SK-N-SH treated with all-trans-retinoic acid at 6 μM for 48 hours (cell line): ENCODE measurements at regions not wholly inside any gene's neighbourhood (a gene's known extent, or its start where the extent isn't known, plus 50 kb on each side); places are given as distances from the start of the nearest gene placed in this dataset.

Source experiments
- ATAC-seq: fragments of 200-7000 bp; cut with Tn5 transposase; 3 replicates; pipeline ENCODE4 v1.9.1; 2020; ENCODE audit warnings: mild to moderate bottlenecking, moderate library complexity
- ARNTL ChIP-seq: fragments of 450-650 bp; formaldehyde crosslinking; IDR thresholded peaks from 2 replicates; pipeline ENCODE4 v1.5.0; 2020; ENCODE audit warnings: low read depth, mild to moderate bottlenecking, moderate library complexity, borderline replicate concordance
- BACH2 ChIP-seq: fragments of 250-450 bp; sonication (Bioruptor Pico); IDR thresholded peaks from 2 replicates; pipeline ENCODE4 v1.9.0; 2021; ENCODE audit warnings: mild to moderate bottlenecking, borderline replicate concordance
- ESRRG ChIP-seq: fragments of 250-450 bp; sonication (Bioruptor Pico); IDR thresholded peaks from 2 replicates; pipeline ENCODE4 v1.6.1; 2021; ENCODE audit warnings: mild to moderate bottlenecking
- GLIS3 ChIP-seq: fragments of 250-450 bp; sonication (Bioruptor Pico); IDR thresholded peaks from 2 replicates; pipeline ENCODE4 v1.5.0; 2020; ENCODE audit warnings: mild to moderate bottlenecking, moderate library complexity
- ISL1 ChIP-seq: fragments of 250-450 bp; sonication (Bioruptor Pico); IDR thresholded peaks from 2 replicates; pipeline ENCODE4 v2.1.2; 2022; ENCODE audit warnings: mild to moderate bottlenecking, moderate library complexity
- OSR1 ChIP-seq: fragments of 250-450 bp; sonication (Bioruptor Pico); IDR thresholded peaks from 2 replicates; pipeline ENCODE4 v1.8.0; 2022; ENCODE audit warnings: moderate library complexity, mild to moderate bottlenecking, inconsistent platforms
- PPARA ChIP-seq: fragments of 250-450 bp; sonication (Bioruptor Pico); IDR thresholded peaks from 2 replicates; pipeline ENCODE4 v1.5.0; 2020; ENCODE audit warnings: mild to moderate bottlenecking, borderline replicate concordance
- RARB ChIP-seq: fragments of 250-450 bp; sonication (Bioruptor Pico); IDR thresholded peaks from 2 replicates; pipeline ENCODE4 v1.8.0; 2021; ENCODE audit warnings: mild to moderate bottlenecking, moderate library complexity
- SNAI2 ChIP-seq: fragments of 250-450 bp; sonication (Bioruptor Pico); IDR thresholded peaks from 2 replicates; pipeline ENCODE4 v1.5.0; 2020; ENCODE audit warnings: mild to moderate bottlenecking, moderate library complexity
- TCF4 ChIP-seq: fragments of 250-450 bp; sonication (Bioruptor Pico); IDR thresholded peaks from 2 replicates; pipeline ENCODE4 v1.8.0; 2021; ENCODE audit warnings: mild to moderate bottlenecking, moderate library complexity, borderline replicate concordance
- TOX ChIP-seq: fragments of 250-450 bp; sonication (Bioruptor Pico); IDR thresholded peaks from 2 replicates; pipeline ENCODE4 v1.8.0; 2021; ENCODE audit warnings: mild to moderate bottlenecking, moderate library complexity, borderline replicate concordance
- ZC3H10 ChIP-seq: fragments of 250-450 bp; sonication (Bioruptor Pico); IDR thresholded peaks from 2 replicates; pipeline ENCODE4 v1.5.1; 2021; ENCODE audit warnings: mild to moderate bottlenecking, moderate library complexity
- ZFP3 ChIP-seq: fragments of 250-450 bp; sonication (Bioruptor Pico); IDR thresholded peaks from 2 replicates; pipeline ENCODE4 v1.5.0; 2020; ENCODE audit warnings: mild to moderate bottlenecking, moderate library complexity
- ZFP30 ChIP-seq: fragments of 450-650 bp; formaldehyde crosslinking; IDR thresholded peaks from 2 replicates; pipeline ENCODE4 v1.5.0; 2022; ENCODE audit warnings: mild to moderate bottlenecking, moderate library complexity
- ZNF565 ChIP-seq: fragments of 450-650 bp; formaldehyde crosslinking; conservative IDR thresholded peaks from 2 replicates; pipeline ENCODE4 v1.5.0; 2020; ENCODE audit warnings: low read depth, mild to moderate bottlenecking, moderate library complexity
- ZNF70 ChIP-seq: fragments of 450-650 bp; formaldehyde crosslinking; IDR thresholded peaks from 2 replicates; pipeline ENCODE4 v1.5.0; 2020; ENCODE audit warnings: mild to moderate bottlenecking, moderate library complexity
- ZNF8 ChIP-seq: fragments of 450-650 bp; formaldehyde crosslinking; IDR thresholded peaks from 2 replicates; pipeline ENCODE4 v1.5.0; 2020; ENCODE audit warnings: mild to moderate bottlenecking, moderate library complexity
- TF ChIP-seq, protein P1 (sequence below): fragments of 250-450 bp; sonication (Bioruptor Pico); IDR thresholded peaks from 2 replicates; pipeline ENCODE4 v1.8.0; 2021; ENCODE audit warnings: low read depth, mild to moderate bottlenecking, moderate library complexity, borderline replicate concordance
- TF ChIP-seq, protein P2 (sequence below): fragments of 250-450 bp; sonication (Bioruptor Pico); IDR thresholded peaks from 2 replicates; pipeline ENCODE4 v1.5.0; 2020; ENCODE audit warnings: mild to moderate bottlenecking, moderate library complexity
- TF ChIP-seq, protein P3 (sequence below): fragments of 250-450 bp; sonication (Bioruptor Pico); IDR thresholded peaks from 2 replicates; pipeline ENCODE4 v1.5.1; 2020; ENCODE audit warnings: low read depth, mild to moderate bottlenecking, moderate library complexity
- TF ChIP-seq, protein P4 (sequence below): fragments of 250-450 bp; sonication (Bioruptor Pico); IDR thresholded peaks from 2 replicates; pipeline ENCODE4 v1.5.1; 2021; ENCODE audit warnings: mild to moderate bottlenecking, moderate library complexity

DNA sequence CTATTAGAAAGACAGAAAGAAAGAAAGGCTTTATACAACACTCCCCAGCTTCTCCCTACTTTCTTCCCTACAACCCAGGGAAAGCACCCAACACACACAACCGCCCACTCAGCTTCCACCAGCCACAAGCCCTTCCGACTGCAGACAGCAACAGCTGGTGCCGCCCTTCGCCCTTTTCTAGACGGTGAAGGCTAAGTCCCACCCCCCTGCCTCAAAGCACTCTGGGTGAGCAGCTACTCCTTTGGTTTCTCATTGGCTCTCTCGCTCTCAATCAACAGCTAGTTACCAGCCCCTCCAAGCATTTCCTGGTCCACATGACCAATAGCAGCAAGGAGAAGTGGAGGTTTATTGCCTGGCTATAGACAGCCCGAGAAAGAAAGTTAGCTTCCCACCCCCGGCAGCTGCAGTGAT is 230.1 kb upstream of the MOCS1 start:
- no peak for ATAC-seq
- TF ChIP-seq ZNF8 (CRISPR knock-in tag) (no peak), SNAI2 (CRISPR knock-in tag) (no peak), GLIS3 (CRISPR knock-in tag) (no peak), ZFP30 (CRISPR knock-in tag) (no peak), ZNF565 (CRISPR knock-in tag) (no peak)
- TF ChIP-seq, protein P1, sequence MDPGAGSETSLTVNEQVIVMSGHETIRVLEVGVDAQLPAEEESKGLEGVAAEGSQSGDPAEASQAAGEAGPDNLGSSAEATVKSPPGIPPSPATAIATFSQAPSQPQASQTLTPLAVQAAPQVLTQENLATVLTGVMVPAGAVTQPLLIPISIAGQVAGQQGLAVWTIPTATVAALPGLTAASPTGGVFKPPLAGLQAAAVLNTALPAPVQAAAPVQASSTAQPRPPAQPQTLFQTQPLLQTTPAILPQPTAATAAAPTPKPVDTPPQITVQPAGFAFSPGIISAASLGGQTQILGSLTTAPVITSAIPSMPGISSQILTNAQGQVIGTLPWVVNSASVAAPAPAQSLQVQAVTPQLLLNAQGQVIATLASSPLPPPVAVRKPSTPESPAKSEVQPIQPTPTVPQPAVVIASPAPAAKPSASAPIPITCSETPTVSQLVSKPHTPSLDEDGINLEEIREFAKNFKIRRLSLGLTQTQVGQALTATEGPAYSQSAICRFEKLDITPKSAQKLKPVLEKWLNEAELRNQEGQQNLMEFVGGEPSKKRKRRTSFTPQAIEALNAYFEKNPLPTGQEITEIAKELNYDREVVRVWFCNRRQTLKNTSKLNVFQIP: no peak
- TF ChIP-seq, protein P2, sequence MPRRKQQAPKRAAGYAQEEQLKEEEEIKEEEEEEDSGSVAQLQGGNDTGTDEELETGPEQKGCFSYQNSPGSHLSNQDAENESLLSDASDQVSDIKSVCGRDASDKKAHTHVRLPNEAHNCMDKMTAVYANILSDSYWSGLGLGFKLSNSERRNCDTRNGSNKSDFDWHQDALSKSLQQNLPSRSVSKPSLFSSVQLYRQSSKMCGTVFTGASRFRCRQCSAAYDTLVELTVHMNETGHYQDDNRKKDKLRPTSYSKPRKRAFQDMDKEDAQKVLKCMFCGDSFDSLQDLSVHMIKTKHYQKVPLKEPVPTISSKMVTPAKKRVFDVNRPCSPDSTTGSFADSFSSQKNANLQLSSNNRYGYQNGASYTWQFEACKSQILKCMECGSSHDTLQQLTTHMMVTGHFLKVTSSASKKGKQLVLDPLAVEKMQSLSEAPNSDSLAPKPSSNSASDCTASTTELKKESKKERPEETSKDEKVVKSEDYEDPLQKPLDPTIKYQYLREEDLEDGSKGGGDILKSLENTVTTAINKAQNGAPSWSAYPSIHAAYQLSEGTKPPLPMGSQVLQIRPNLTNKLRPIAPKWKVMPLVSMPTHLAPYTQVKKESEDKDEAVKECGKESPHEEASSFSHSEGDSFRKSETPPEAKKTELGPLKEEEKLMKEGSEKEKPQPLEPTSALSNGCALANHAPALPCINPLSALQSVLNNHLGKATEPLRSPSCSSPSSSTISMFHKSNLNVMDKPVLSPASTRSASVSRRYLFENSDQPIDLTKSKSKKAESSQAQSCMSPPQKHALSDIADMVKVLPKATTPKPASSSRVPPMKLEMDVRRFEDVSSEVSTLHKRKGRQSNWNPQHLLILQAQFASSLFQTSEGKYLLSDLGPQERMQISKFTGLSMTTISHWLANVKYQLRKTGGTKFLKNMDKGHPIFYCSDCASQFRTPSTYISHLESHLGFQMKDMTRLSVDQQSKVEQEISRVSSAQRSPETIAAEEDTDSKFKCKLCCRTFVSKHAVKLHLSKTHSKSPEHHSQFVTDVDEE: no peak
- TF ChIP-seq, all 23 proteins: peak for 0

DNA sequence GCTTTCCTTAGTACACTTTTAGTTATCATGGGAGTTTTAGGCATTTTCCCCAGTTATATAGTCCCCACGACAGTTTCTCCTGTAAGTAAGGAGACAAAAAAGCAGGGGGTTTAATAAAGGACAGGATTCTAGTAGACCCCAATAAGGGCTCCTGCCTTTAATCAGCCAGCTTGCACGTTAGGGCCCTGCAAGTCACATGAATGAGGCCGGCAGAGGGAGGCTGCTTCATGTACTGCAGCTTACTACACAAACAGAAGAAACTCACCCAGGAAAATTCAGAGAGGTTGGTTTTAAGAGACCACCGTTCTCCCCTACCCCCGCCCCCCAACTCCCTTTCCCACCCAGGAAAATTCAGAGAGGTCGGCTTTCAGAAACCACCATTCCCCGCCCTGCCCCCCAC is 229.7 kb upstream of the MOCS1 start:
- no peak for TF ChIP-seq ESRRG (CRISPR knock-in tag)
- no peak for TF ChIP-seq TOX (CRISPR knock-in tag)
- no peak for TF ChIP-seq ZNF565 (CRISPR knock-in tag)
- no peak for TF ChIP-seq ARNTL (CRISPR knock-in tag)
- ATAC-seq: no peak

DNA sequence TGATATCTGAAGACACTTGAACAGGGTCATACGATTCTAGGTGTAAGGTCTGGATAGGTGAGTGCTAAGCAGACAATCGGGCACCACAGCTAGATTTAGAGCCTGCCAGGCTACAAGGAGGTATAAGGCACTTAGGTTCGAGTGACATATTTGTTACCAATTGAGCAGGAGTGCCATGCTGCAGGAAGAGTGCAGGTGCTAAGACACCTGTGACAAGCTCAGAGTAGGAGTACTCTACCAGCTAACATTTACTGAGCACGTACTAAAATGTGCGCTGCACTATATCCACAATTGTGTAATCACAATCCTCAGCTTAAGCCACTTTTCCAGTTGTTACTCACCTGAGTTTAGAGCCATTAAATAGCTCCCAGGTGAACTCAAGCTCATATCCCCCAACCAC is 227.8 kb upstream of the MOCS1 start:
- ATAC-seq: no peak
- no peak for TF ChIP-seq ESRRG (CRISPR knock-in tag)
- TF ChIP-seq OSR1 (CRISPR knock-in tag): no peak
- TF ChIP-seq, protein P3, sequence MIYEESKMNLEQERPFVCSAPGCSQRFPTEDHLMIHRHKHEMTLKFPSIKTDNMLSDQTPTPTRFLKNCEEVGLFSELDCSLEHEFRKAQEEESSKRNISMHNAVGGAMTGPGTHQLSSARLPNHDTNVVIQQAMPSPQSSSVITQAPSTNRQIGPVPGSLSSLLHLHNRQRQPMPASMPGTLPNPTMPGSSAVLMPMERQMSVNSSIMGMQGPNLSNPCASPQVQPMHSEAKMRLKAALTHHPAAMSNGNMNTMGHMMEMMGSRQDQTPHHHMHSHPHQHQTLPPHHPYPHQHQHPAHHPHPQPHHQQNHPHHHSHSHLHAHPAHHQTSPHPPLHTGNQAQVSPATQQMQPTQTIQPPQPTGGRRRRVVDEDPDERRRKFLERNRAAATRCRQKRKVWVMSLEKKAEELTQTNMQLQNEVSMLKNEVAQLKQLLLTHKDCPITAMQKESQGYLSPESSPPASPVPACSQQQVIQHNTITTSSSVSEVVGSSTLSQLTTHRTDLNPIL (CRISPR knock-in tag): no peak
- TF ChIP-seq ZNF565 (CRISPR knock-in tag): no peak
- TF ChIP-seq SNAI2 (CRISPR knock-in tag): no peak
- no peak for TF ChIP-seq RARB (CRISPR knock-in tag)
- no peak for TF ChIP-seq TCF4
- TF ChIP-seq, protein P2: no peak
- TF ChIP-seq, all 23 proteins: peak for 0

DNA sequence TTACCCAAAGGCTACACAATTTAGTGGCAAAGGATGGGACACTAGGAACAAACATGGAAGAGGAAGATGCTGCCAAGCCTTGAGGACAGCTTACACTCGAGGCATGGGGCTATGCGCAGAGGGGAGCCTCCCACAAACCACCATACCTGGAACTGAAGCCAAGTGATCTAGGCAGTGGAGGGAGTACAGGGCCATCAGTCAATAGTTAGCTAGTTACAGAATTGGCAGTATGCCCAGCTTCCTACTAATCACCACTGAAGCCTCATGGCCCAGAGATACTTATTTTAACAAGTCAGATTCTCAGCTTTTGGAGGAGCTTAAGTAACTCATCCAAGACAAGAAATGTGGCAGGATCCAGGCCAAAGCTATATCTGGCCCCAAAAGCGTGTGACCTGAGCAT is 226.6 kb upstream of the MOCS1 start:
- no peak for ATAC-seq
- TF ChIP-seq ARNTL (CRISPR knock-in tag) (no peak), PPARA (CRISPR knock-in tag) (no peak), ZNF70 (no peak), ZFP3 (no peak), BACH2 (CRISPR knock-in tag) (no peak), TCF4 (no peak), TOX (CRISPR knock-in tag) (no peak), GLIS3 (CRISPR knock-in tag) (no peak), SNAI2 (CRISPR knock-in tag) (no peak), ESRRG (CRISPR knock-in tag) (no peak), ZNF565 (CRISPR knock-in tag) (no peak), ZC3H10 (CRISPR knock-in tag) (no peak), ZFP30 (CRISPR knock-in tag) (no peak), ISL1 (CRISPR knock-in tag) (no peak)
- TF ChIP-seq, protein P4, sequence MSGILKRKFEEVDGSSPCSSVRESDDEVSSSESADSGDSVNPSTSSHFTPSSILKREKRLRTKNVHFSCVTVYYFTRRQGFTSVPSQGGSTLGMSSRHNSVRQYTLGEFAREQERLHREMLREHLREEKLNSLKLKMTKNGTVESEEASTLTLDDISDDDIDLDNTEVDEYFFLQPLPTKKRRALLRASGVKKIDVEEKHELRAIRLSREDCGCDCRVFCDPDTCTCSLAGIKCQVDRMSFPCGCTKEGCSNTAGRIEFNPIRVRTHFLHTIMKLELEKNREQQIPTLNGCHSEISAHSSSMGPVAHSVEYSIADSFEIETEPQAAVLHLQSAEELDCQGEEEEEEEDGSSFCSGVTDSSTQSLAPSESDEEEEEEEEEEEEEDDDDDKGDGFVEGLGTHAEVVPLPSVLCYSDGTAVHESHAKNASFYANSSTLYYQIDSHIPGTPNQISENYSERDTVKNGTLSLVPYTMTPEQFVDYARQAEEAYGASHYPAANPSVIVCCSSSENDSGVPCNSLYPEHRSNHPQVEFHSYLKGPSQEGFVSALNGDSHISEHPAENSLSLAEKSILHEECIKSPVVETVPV (CRISPR knock-in tag): no peak
- TF ChIP-seq, protein P3 (CRISPR knock-in tag): no peak
- TF ChIP-seq, protein P1: no peak
